ENCODE measurements at regions not wholly inside any gene's neighbourhood (a gene's known extent, or its start where the extent isn't known, plus 50 kb on each side); places are given as distances from the start of the nearest gene placed in this dataset.

DNA sequence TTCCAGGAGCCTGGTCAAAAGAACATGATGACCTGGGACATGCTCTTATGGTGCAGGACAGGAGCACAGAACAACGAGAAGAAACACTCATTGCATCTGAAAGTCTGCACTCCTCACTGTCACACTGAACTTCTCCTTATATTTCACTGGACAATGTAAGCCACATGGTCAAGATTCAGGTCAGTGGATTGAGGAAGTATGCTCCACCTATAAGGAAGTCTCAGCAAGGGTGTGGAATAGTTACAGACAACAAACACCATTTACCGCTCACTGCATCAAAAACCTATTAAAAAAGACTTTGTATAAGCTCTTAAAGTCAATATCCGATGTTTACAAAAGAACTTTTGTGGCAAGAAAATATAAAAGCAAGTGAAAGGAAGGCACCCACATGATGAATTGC, 153.1 kb upstream of the FOXG1 start:
- dilution Hi-C loops (cut with MboI; ENCODE audit: extremely low pct_ligation_motif_present, low sequenced_read_pairs), result no loop called here
- Histone ChIP-seq H2AFZ (ENCODE audit: control insufficient read depth, low read length) (no peak overlapping the region), H3K36me3 (ENCODE audit: control insufficient read depth in 2 of 2, extremely low read depth in 1 of 2, insufficient read depth in 2 of 2, low read length in 2 of 2) (no peaks in the 10 kb centered on the region), H3K4me3 (ENCODE audit: control insufficient read depth in 2 of 3, extremely low read depth in 1 of 3, insufficient read depth in 2 of 3, low read depth in 1 of 3, low read length in 3 of 3) (no peak overlapping the region), H4K20me1 (ENCODE audit: control insufficient read depth, extremely low read depth, insufficient read depth, low read length) (no peaks in the 10 kb centered on the region), H3K27me3 (ENCODE audit: control insufficient read depth, extremely low read depth, insufficient read depth, low read length) (no peaks in the 10 kb centered on the region), H3K9me3 (ENCODE audit: control insufficient read depth, low read depth, low read length) (no peaks in the 10 kb centered on the region), H3K27ac (ENCODE audit: control insufficient read depth, insufficient read depth, low read length) (no peak overlapping the region), H3K9me1 (ENCODE audit: control insufficient read depth, extremely low read depth, insufficient read depth, low read length) (no peaks in the 10 kb centered on the region), H3K9ac (ENCODE audit: control insufficient read depth, extremely low read depth, insufficient read depth, low read length) (no peak overlapping the region), H3K4me2 (ENCODE audit: control insufficient read depth, extremely low read depth, insufficient read depth, low read depth, low read length) (no peak overlapping the region), H3K79me2 (ENCODE audit: control insufficient read depth, insufficient read depth, low read length) (no peaks in the 10 kb centered on the region), H3K4me1 (ENCODE audit: control insufficient read depth, extremely low read depth, insufficient read depth, low read length) (no peaks in the 10 kb centered on the region)
- no peak for DNase-seq (ENCODE audit: low read depth, low spot score)
- no peak for TF ChIP-seq EZH2 (IDR thresholded peaks at IDR 0.05; ENCODE audit: low read length)
- TF ChIP-seq, protein P1, sequence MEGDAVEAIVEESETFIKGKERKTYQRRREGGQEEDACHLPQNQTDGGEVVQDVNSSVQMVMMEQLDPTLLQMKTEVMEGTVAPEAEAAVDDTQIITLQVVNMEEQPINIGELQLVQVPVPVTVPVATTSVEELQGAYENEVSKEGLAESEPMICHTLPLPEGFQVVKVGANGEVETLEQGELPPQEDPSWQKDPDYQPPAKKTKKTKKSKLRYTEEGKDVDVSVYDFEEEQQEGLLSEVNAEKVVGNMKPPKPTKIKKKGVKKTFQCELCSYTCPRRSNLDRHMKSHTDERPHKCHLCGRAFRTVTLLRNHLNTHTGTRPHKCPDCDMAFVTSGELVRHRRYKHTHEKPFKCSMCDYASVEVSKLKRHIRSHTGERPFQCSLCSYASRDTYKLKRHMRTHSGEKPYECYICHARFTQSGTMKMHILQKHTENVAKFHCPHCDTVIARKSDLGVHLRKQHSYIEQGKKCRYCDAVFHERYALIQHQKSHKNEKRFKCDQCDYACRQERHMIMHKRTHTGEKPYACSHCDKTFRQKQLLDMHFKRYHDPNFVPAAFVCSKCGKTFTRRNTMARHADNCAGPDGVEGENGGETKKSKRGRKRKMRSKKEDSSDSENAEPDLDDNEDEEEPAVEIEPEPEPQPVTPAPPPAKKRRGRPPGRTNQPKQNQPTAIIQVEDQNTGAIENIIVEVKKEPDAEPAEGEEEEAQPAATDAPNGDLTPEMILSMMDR (optimal IDR thresholded peaks at IDR 0.05 in 1 of 3, IDR thresholded peaks at IDR 0.05 in 1 of 3, conservative IDR thresholded peaks at IDR 0.05 in 1 of 3; ENCODE audit: extremely low read depth in 1 of 3, insufficient read depth in 2 of 3, low read length in 3 of 3), result no peak
- FAIRE-seq, result no peak

DNA sequence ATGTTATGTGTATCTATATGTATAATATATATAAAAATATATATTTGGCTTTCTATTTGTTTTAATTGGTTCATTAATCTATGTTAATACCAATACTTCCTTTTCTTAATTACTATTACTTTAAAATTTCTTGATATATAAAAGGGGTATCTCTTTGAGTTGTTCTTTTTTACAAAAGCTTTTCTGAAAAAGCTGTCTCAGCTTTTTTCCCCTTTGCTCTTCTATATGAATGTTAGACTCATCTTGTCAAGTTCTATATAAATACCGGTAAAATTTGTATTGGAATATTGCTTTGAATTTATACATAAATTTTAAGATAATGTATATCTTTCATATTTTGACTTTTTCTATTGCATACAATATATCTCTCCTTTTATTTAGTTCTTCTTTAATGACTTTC, 139.8 kb upstream of the FOXG1 start:
- no peak overlapping the region for H2AFZ ChIP-seq (ENCODE audit: control insufficient read depth, low read length)
- no peaks in the 10 kb centered on the region for H3K79me2 ChIP-seq (ENCODE audit: control insufficient read depth, insufficient read depth, low read length)
- H3K9me3 ChIP-seq (ENCODE audit: control insufficient read depth, low read depth, low read length), result no peaks in the 10 kb centered on the region
- H3K4me1 ChIP-seq (ENCODE audit: control insufficient read depth, extremely low read depth, insufficient read depth, low read length), result no peaks in the 10 kb centered on the region
- no peaks in the 10 kb centered on the region for H3K9me1 ChIP-seq (ENCODE audit: control insufficient read depth, extremely low read depth, insufficient read depth, low read length)
- no peak overlapping the region for H3K27ac ChIP-seq (ENCODE audit: control insufficient read depth, insufficient read depth, low read length)
- no peak for DNase-seq (ENCODE audit: low read depth, low spot score)
- H3K4me3 ChIP-seq (ENCODE audit: control insufficient read depth in 2 of 3, extremely low read depth in 1 of 3, insufficient read depth in 2 of 3, low read depth in 1 of 3, low read length in 3 of 3), result no peak overlapping the region
- FAIRE-seq, result no peak
- dilution Hi-C loops (cut with MboI; ENCODE audit: extremely low pct_ligation_motif_present, low sequenced_read_pairs), result no loop called here
- no peaks in the 10 kb centered on the region for H3K27me3 ChIP-seq (ENCODE audit: control insufficient read depth, extremely low read depth, insufficient read depth, low read length)
- H3K9ac ChIP-seq (ENCODE audit: control insufficient read depth, extremely low read depth, insufficient read depth, low read length), result no peak overlapping the region
- TF ChIP-seq, protein P1 (optimal IDR thresholded peaks at IDR 0.05 in 1 of 3, IDR thresholded peaks at IDR 0.05 in 1 of 3, conservative IDR thresholded peaks at IDR 0.05 in 1 of 3; ENCODE audit: extremely low read depth in 1 of 3, insufficient read depth in 2 of 3, low read length in 3 of 3), result no peak
- TF ChIP-seq EZH2 (IDR thresholded peaks at IDR 0.05; ENCODE audit: low read length), result no peak
- no peaks in the 10 kb centered on the region for H4K20me1 ChIP-seq (ENCODE audit: control insufficient read depth, extremely low read depth, insufficient read depth, low read length)
- H3K4me2 ChIP-seq (ENCODE audit: control insufficient read depth, extremely low read depth, insufficient read depth, low read depth, low read length), result no peak overlapping the region
- H3K36me3 ChIP-seq (ENCODE audit: control insufficient read depth in 2 of 2, extremely low read depth in 1 of 2, insufficient read depth in 2 of 2, low read length in 2 of 2), result no peaks in the 10 kb centered on the region

Measured in keratinocyte (primary cell).